ENCODE measurements at regions not wholly inside any gene's neighbourhood (a gene's known extent, or its start where the extent isn't known, plus 50 kb on each side); places are given as distances from the start of the nearest gene placed in this dataset.
A peak's percentile ranks its signal among the peaks of the same experiment; 100 is the strongest.
"Not testable (repeated sequence)": the region's sequence is repeated elsewhere in the genome, so short reads cannot be mapped to it uniquely, and the experiment has no call there.

- DNase-seq = no peak
Observed at GRCh38 chr2:207416900-207417299, 112.9 kb upstream of the CREB1 start.

GRCh38 chr2:207417301-207417718, 112.5 kb upstream of the CREB1 start:
- DNase-seq = no peak

- no peak for DNase-seq
Observed at GRCh38 chr2:207418419-207418818, 111.3 kb upstream of the CREB1 start.

DNA sequence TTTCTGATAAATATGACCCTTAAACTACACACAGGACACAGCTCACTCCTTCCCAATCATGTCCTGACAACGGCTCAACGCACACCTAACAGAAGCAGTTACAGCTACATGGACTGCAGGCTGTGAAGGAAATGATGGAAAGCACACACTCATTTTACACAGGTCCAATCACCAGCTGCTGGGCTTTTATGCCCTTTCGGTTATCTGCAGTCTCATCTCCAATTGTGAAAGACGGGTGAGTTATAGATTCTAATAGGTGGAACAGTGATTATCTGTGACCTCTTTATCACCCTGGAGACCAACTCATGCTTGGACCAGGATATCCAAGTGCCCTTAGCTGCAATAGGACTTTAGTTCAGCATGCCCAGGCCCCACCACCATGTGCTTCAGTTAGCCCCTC, 110.4 kb upstream of the CREB1 start:
- DNase-seq = no peak

- DNase-seq = no peak
Observed at GRCh38 chr2:207421671-207422070, 108.1 kb upstream of the CREB1 start.

GRCh38 chr2:207422380-207422779, 107.4 kb upstream of the CREB1 start:
- DNase-seq = no peak

GRCh38 chr2:207423886-207424285, 105.9 kb upstream of the CREB1 start:
- DNase-seq = peak; percentile 30

DNA sequence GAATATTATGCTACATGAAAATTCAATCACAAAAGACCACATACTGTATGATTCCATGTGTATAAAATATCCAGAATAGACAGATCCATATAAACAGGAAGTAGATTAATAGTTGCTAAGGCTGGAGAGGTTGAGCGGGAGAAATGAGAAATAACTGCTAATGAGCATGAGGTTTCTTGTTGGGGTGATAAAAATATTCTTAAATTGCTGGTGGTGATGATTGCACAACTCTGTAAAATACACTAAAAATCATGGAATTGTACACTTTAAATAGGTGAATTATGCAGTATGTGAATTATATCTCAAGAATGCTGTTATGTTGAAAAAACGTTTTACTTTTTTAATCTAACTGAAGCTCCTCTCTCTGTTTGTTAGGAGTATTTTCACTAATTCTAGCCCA, 101.8 kb upstream of the CREB1 start:
- no peak for DNase-seq

DNA sequence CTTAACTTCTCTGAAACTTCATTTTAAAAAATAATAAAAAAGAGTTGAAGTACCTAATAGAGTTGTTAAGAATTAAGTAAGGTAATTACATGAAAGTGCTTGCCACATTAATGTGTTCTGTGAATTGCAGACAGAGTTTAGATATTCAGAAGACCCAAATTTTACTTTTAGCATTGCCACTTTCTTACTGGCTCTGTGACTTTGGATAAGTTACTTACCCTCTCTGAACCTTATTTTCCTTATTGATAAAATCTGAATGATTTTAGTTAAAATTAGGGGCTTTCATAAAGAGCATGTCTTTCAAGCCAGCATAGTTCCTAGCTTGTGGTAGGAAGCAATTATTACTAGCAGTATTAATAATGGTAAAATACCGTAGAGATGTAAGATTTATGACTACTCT, 101.2 kb upstream of the CREB1 start:
- DNase-seq = no peak

GRCh38 chr2:207432453-207432852, 97.3 kb upstream of the CREB1 start:
- no peak for DNase-seq

GRCh38 chr2:207434306-207434705, 95.5 kb upstream of the CREB1 start:
- no peak for DNase-seq

DNA sequence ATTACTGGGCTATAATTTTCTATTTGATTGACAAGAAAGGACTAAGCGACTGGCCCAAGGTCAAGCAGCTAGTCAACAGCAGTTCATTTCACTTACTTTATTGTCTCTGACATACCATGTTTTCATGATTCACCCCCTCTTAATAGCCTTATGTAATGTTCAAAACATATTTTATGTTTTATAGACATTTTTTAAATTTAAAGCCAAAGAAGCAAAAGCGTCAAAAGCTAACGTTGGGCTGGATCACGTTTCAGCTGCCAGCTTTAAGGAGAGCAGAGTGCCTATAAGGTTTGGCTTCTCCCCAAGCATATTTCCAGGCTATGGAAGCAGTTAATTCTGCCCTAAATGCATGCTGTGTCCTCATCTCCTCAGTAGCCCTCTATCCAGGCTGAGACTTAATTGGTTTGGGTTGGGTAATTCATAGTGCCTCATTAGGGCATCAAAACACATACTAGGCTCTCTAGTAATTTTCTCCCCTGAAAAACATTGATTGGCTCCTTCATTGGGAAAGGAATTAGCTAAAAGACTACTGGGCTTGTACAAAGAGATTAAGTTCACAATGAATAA, 94.8 kb upstream of the CREB1 start:
- DNase-seq = no peak

DNA sequence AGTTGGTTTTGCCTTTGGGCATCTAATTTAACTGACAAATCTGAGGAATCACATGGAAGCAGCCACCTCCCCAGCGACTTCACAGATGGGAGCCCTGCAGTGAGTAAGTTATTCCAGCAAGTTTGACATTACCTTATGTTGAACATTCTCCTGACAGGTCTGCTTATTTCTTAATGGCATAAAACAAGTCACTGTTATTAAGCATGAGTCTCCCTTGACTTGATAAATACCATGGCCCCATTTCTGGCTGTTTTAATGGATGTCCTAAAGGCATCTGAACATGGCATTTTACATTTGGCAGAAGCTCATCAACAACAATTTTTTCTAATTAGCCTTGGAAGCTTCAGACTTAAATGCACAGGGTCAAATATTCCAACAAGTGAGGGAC, 92.6 kb upstream of the CREB1 start:
- DNase-seq = no peak

GRCh38 chr2:207437524-207438143, 92.1 kb upstream of the CREB1 start:
- no peak for DNase-seq

DNA sequence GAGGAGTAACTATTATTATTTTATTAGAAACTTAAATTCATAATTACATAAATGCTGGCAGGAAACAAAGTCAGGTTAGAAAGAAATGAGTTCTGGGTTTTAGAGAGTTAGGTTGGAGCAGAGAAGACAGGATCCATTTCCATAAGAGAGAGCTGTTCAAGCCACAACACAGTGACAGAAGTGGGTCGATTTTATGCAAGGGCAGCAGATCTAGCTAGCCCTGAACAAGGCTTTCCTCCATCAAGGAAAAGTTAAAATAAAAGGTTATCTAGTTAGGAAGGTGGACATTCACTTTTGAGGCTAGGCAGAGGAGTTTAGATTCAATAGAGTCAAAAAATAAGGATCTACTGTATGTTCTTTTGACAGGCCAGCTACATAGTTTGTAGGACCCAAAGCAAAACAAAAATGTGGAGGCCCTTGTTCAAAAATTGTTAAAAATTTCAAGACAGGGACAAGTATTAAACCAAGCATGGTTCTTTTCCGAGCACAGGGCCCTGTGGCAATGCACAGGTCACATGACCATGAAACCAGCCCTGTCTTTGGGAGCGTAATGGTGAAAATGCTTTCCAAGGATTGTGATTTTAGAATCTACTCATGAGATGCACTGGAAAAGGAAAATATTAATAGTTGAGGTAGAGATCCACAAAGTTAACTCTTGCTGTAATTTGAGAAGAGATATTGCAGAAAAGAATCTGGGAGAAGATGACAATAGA, 91.2 kb upstream of the CREB1 start:
- no peak for DNase-seq

GRCh38 chr2:207439881-207440280, 89.9 kb upstream of the CREB1 start:
- not testable (repeated sequence) for DNase-seq

DNA sequence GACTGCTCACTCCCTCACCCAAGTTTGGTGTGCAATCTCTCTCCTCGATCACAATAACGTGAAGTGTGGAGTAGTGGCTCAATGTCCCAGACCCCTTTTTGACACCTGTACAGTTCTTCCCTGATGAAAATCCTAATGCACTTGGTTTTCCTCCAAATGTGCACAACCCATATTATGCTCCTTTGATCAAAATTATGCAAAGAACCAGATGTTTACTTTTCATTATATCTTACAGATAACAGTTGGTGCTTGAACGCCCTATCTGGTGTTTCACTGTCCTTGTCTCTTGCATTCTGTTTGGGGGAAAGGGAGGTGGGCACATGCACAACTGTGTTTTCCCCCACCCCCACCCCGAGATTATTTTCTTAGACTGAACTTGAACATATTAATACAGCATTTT, 85.0 kb upstream of the CREB1 start:
- DNase-seq = no peak

GRCh38 chr2:207446653-207447052, 83.1 kb upstream of the CREB1 start:
- DNase-seq = no peak

DNA sequence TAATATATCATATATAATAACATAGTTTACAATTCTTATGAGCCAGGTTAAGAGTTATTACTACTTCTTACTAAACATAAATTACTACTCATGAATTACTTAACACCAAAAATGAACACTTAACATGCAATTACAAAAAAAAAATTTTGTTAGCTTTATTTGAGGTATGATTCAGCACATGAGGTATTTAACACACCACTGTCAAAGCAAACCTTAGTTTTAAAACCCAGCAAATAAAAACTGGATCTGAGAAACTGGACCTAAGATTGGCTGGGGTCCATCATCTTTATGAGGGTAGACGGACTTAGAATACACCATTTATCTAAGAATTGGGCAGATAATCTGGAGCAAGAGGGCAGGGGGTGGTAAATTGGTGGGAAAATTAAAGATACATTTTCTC, 81.8 kb upstream of the CREB1 start:
- DNase-seq = no peak

- no peak for DNase-seq
Observed at GRCh38 chr2:207449642-207450165, 80.1 kb upstream of the CREB1 start.

DNA sequence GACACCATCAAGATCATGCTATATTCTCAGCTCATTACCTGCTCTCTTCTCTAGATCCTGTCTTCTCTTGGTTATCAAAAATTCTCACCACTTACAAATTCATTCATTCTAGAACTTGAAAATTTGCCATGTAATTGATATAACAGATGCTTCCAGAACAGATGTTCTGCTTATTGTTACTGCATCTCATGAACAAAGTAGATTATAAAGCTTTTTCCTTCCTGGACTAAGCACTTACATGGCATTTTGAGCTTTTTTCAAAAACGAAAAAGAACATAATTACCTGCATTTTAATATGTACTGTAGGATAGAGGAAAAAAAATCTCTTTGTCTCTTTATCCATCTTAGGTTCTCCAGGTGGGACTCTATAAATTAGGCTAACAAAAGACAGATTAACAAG, 79.6 kb upstream of the CREB1 start:
- no peak for DNase-seq

- DNase-seq = no peak
Observed at GRCh38 chr2:207458582-207458981, 71.2 kb upstream of the CREB1 start.

GRCh38 chr2:207459990-207460757, 69.6 kb upstream of the CREB1 start:
- no peak for DNase-seq

- DNase-seq = no peak
Observed at GRCh38 chr2:207463433-207463832, 66.3 kb upstream of the CREB1 start.

Data from stimulated activated CD4-positive, alpha-beta T cell treated with anti-CD3 and anti-CD28 coated beads, Interleukin-4, amount 100 ng/mL, for 24 hours (primary cell).